ENCODE measurements at regions not wholly inside any gene's neighbourhood (a gene's known extent, or its start where the extent isn't known, plus 50 kb on each side); places are given as distances from the start of the nearest gene placed in this dataset.

- H4K91ac ChIP-seq (ENCODE audit: insufficient read length, low read depth, low read length): no peak overlapping the region
- no peaks in the 10 kb centered on the region for H3K79me1 ChIP-seq (ENCODE audit: insufficient read depth, low read depth, low read length, poor library complexity, severe bottlenecking)
- no peak overlapping the region for H3K27ac Mint-ChIP-seq
- H3K4me1 Mint-ChIP-seq: peaks cover 22 to 28% of the 10 kb centered on the region in 2 experiments
- H3K36me3 Mint-ChIP-seq (ENCODE audit: insufficient read depth in 1 of 3, low read depth in 3 of 3): peaks cover 2 to 3% (median 2%) of the 10 kb centered on the region in 3 experiments; a peak in 4 of 7 replicates
- no peak overlapping the region for H2BK5ac ChIP-seq (ENCODE audit: insufficient read length, low read length)
- no peak overlapping the region for H3K14ac ChIP-seq (ENCODE audit: insufficient read depth, low read length)
- no peaks in the 10 kb centered on the region for H3K27me3 Mint-ChIP-seq (ENCODE audit: low read depth)
- H3K4me3 Mint-ChIP-seq: no peak overlapping the region
- no peaks in the 10 kb centered on the region for H4K20me1 ChIP-seq (ENCODE audit: control insufficient read depth, insufficient read depth, insufficient read length)
- H3K27ac ChIP-seq (ENCODE audit: insufficient read length, low read depth, low read length): no peak overlapping the region
- no peak overlapping the region for H2AFZ ChIP-seq (ENCODE audit: low read length)
- H2BK12ac ChIP-seq (ENCODE audit: insufficient read length, low read depth, low read length): no peak overlapping the region
- no CpG with 5 or more reads among the region's 4 CpGs for WGBS (ENCODE audit: extremely low coverage, insufficient read length, low lambda C conversion rate)
- H4K5ac ChIP-seq (ENCODE audit: insufficient read length, low read depth, low read length): no peak overlapping the region
- no peaks in the 10 kb centered on the region for H3K4me1 ChIP-seq (ENCODE audit: insufficient read depth, low read length)
- H3K9me3 ChIP-seq (ENCODE audit: control insufficient read depth, low read depth, low read length): no peaks in the 10 kb centered on the region
- H3K4ac ChIP-seq (ENCODE audit: low read depth, low read length): no peak overlapping the region
- no peak overlapping the region for H3T11ph ChIP-seq (ENCODE audit: low read length)
- no peak overlapping the region for H3K18ac ChIP-seq (ENCODE audit: insufficient read length, low read depth, low read length)
- no peak overlapping the region for H2BK20ac ChIP-seq (ENCODE audit: low read depth, low read length, poor library complexity, severe bottlenecking)
- no peak overlapping the region for H3K23ac ChIP-seq (ENCODE audit: insufficient read length, low read depth, low read length)
- no peak overlapping the region for H2BK15ac ChIP-seq (ENCODE audit: low read depth, low read length)
- H2BK120ac ChIP-seq (ENCODE audit: low read depth, low read length, poor library complexity, severe bottlenecking): no peak overlapping the region
- H3K9me3 Mint-ChIP-seq: peaks cover 2% of the 10 kb centered on the region in 2 experiments; a peak in 4 of 5 replicates
- H2AK5ac ChIP-seq (ENCODE audit: insufficient read length, low read length): no peak overlapping the region
- TF ChIP-seq CTCF (conservative IDR thresholded peaks at IDR 0.05): no peak
- H3K56ac ChIP-seq (ENCODE audit: insufficient read length, low read depth, low read length): no peak overlapping the region
- H3K4me2 ChIP-seq (ENCODE audit: insufficient read depth, insufficient read length, low read length): no peak overlapping the region
- DNase-seq: no peak
- H3K23me2 ChIP-seq (ENCODE audit: insufficient read length, low read depth, low read length, poor library complexity, severe bottlenecking): no peaks in the 10 kb centered on the region
- no peak overlapping the region for H3K9ac ChIP-seq (ENCODE audit: extremely low read depth, insufficient read length, low read length)
- no peaks in the 10 kb centered on the region for H3K79me2 ChIP-seq (ENCODE audit: insufficient read depth, low read length)
- no peaks in the 10 kb centered on the region for H3K27me3 ChIP-seq (ENCODE audit: insufficient read depth, low read length)
- no peak overlapping the region for H4K8ac ChIP-seq (replicated peaks; ENCODE audit: insufficient read length, low read depth, low read length)
These were observed 586.9 kb downstream of the TLE4 start for GRCh38 chr9:80158554-80159170.

All from H9 (cell line).